VCaP (cell line): ENCODE measurements at regions not wholly inside any gene's neighbourhood (a gene's known extent, or its start where the extent isn't known, plus 50 kb on each side); places are given as distances from the start of the nearest gene placed in this dataset.
A peak's percentile ranks its signal among the peaks of the same experiment; 100 is the strongest.

Source experiments
- H3K27ac ChIP-seq: fragments of 450-650 bp; 2 replicates; pipeline ENCODE4 v1.5.1; 2017
- CTCF ChIP-seq: fragments of 450-650 bp; conservative IDR thresholded peaks from 2 replicates; pipeline ENCODE4 v1.5.1; 2017; ENCODE audit warnings: mild to moderate bottlenecking, moderate library complexity

- TF ChIP-seq CTCF = no peak
- no peak overlapping the region for H3K27ac ChIP-seq
Measured at GRCh38 chr6:85996034-85996375, 353.3 kb upstream of the SYNCRIP start.

GRCh38 chr6:85995339-85996033 lies 352.8 kb upstream of the SYNCRIP start:
- no peak for TF ChIP-seq CTCF
- no peak overlapping the region for H3K27ac ChIP-seq

- TF ChIP-seq CTCF = no peak
- no peak overlapping the region for H3K27ac ChIP-seq
Measured at GRCh38 chr6:85986681-85987080, 344.0 kb upstream of the SYNCRIP start.

- no peak for TF ChIP-seq CTCF
- peak overlapping the region; percentile 49 for H3K27ac ChIP-seq
Measured at GRCh38 chr6:85983032-85983659, 340.5 kb upstream of the SYNCRIP start.

GRCh38 chr6:85977661-85978060 lies 335.0 kb upstream of the SYNCRIP start:
- H3K27ac ChIP-seq = no peak overlapping the region
- TF ChIP-seq CTCF = no peak

GRCh38 chr6:85975957-85976356 lies 333.3 kb upstream of the SYNCRIP start:
- H3K27ac ChIP-seq = no peak overlapping the region
- TF ChIP-seq CTCF = no peak

- H3K27ac ChIP-seq = no peak overlapping the region
- no peak for TF ChIP-seq CTCF
Measured at GRCh38 chr6:85971238-85971637, 328.6 kb upstream of the SYNCRIP start.
